Body of pancreas (tissue), 4 donors: ENCODE measurements at regions not wholly inside any gene's neighbourhood (a gene's known extent, or its start where the extent isn't known, plus 50 kb on each side); places are given as distances from the start of the nearest gene placed in this dataset.

Experiments
- ATAC-seq: fragments of 150-250 bp; one replicate; pipeline ENCODE4 v1.9.1; 2016
- DNase-seq, 4 donors: peaks; one replicate each; pipeline ENCODE4 v3.0.0-alpha.2; 2019
- H3K27ac ChIP-seq, 4 donors: fragments of 200-600 bp; sonication (generic); 1 replicate in 3 of 4; 2 replicates in 1 of 4; pipeline versions ENCODE4 v1.5.1 to v1.6.1; 2016 to 2019; ENCODE audit warnings: mild to moderate bottlenecking in 1 of 4, mixed read lengths in 1 of 4, moderate library complexity in 1 of 4
- H3K27me3 ChIP-seq, 2 donors: fragments of 200-600 bp; sonication (generic); one replicate each; pipeline ENCODE4 v1.6.0; 2016; ENCODE audit warnings: mild to moderate bottlenecking in 1 of 2
- H3K36me3 ChIP-seq, 2 donors: fragments of 200-600 bp; sonication (generic); replicated peaks in 1 of 2; 2 replicates each; pipeline ENCODE4 v1.5.1; 2016; ENCODE audit warnings: low read depth in 2 of 2; ENCODE audit not compliant: insufficient read depth in 1 of 2
- H3K4me1 ChIP-seq: fragments of 200-600 bp; sonication (generic); one replicate; pipeline ENCODE4 v1.6.0; 2016
- H3K4me3 ChIP-seq, 2 donors: fragments of 200-600 bp; sonication (generic); 1 replicate in 1 of 2; 2 replicates in 1 of 2; pipeline ENCODE4 v1.5.1; 2016 to 2019
- H3K9me3 ChIP-seq, 3 donors: fragments of 200-600 bp; sonication (generic); 1 replicate in 2 of 3; 2 replicates in 1 of 3; pipeline ENCODE4 v1.5.1; 2016
- CTCF ChIP-seq, 7 experiments: fragments of 450-650 bp in 4 of 7; fragments of 200-600 bp in 3 of 7; sonication (generic) in 3 of 7; IDR thresholded peaks; one replicate each; pipeline ENCODE4 v1.5.1; 2016 to 2019; ENCODE audit warnings: antibody characterized with exemption in 7 of 7
- POLR2A ChIP-seq, 3 donors: fragments of 450-650 bp; IDR thresholded peaks; one replicate each; pipeline ENCODE4 v1.6.1; 2016; ENCODE audit warnings: antibody characterized with exemption in 3 of 3, mild to moderate bottlenecking in 2 of 3
- WGBS, 2 donors: methylation state at CpG; one replicate each; pipeline ENCODE4 v1.1.5; 2017; 5-methylcytosine and 5-hydroxymethylcytosine counted together
- intact Hi-C: fragments of 100-400 bp; cut with DNase I; formaldehyde crosslinking; loops from one replicate; pipeline ENCODE4 v1.15.1; 2023

GRCh38 chr18:986051-986450, 81.4 kb downstream of the ADCYAP1 start:
- no peaks in the 10 kb centered on the region for H3K9me3 ChIP-seq
- H3K36me3 ChIP-seq: no peaks in the 10 kb centered on the region
- H3K27ac ChIP-seq: no peak overlapping the region
- 50 to 63% methylated on average over 3 of the region's 3 CpGs for WGBS, 2 donors
- intact Hi-C loops: no loop called here
- DNase-seq (no peak), ATAC-seq (no peak)
- no peak overlapping the region for H3K4me3 ChIP-seq
- no peaks in the 10 kb centered on the region for H3K4me1 ChIP-seq
- TF ChIP-seq CTCF (IDR thresholded peaks at IDR 0.05): no peak
- no peak for TF ChIP-seq POLR2A (IDR thresholded peaks at IDR 0.05)
- H3K27me3 ChIP-seq: no peaks in the 10 kb centered on the region

DNA sequence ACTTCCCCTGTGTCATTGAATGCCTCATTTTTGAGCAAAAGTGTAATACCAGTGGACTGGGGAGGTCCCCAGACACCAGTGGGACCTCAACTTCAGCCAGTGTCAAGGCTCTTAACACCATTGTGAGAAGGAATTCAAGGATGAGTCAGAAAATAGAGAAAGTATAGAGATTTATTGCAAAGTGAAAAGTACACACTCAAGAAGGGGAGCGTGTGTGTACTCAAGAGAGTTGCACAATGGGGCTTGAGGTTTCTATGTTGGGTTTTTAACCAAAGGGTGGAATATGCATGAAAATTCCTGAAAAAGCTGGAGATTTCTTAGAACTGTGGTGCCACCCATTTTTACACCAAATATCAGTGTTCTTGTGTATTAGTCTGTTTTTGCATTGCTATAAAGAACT, 81.9 kb downstream of the ADCYAP1 start:
- Histone ChIP-seq H3K27ac (no peak overlapping the region), H3K9me3 (no peaks in the 10 kb centered on the region), H3K4me1 (no peaks in the 10 kb centered on the region), H3K36me3 (no peaks in the 10 kb centered on the region), H3K4me3 (no peak overlapping the region), H3K27me3 (no peaks in the 10 kb centered on the region)
- TF ChIP-seq POLR2A (IDR thresholded peaks at IDR 0.05): no peak
- no peak for TF ChIP-seq CTCF (IDR thresholded peaks at IDR 0.05)
- intact Hi-C loops: no loop called here
- DNase-seq (no peak), ATAC-seq (no peak)
- 75 to 84% methylated on average over 1 of the region's 1 CpG for WGBS, 2 donors

GRCh38 chr18:987325-988186, 82.9 kb downstream of the ADCYAP1 start:
- Histone ChIP-seq H3K27me3 (no peaks in the 10 kb centered on the region), H3K36me3 (no peaks in the 10 kb centered on the region), H3K27ac (no peak overlapping the region), H3K9me3 (no peaks in the 10 kb centered on the region), H3K4me1 (no peaks in the 10 kb centered on the region), H3K4me3 (no peak overlapping the region)
- 62 to 67% methylated on average over 6 of the region's 6 CpGs for WGBS, 2 donors
- intact Hi-C loops: no loop called here
- ATAC-seq: no peak
- no peak for TF ChIP-seq CTCF (IDR thresholded peaks at IDR 0.05)
- no peak for TF ChIP-seq POLR2A (IDR thresholded peaks at IDR 0.05)
- no peak for DNase-seq

- WGBS, 2 donors: 24 to 56% methylated on average over 2 of the region's 2 CpGs
- Histone ChIP-seq H3K4me3 (no peak overlapping the region), H3K27ac (no peak overlapping the region)
These were observed 84.8 kb downstream of the ADCYAP1 start for GRCh38 chr18:989425-989824.

More at GRCh38 chr18:989425-989824, 84.8 kb downstream of the ADCYAP1 start:
- ATAC-seq: no peak
- DNase-seq: no peak
- Histone ChIP-seq H3K9me3 (no peaks in the 10 kb centered on the region), H3K4me1 (no peaks in the 10 kb centered on the region), H3K27me3 (no peaks in the 10 kb centered on the region), H3K36me3 (no peaks in the 10 kb centered on the region)
- TF ChIP-seq POLR2A (IDR thresholded peaks at IDR 0.05) (no peak), CTCF (IDR thresholded peaks at IDR 0.05) (no peak)
- intact Hi-C loops: no loop called here
